Tibial nerve (tissue), 4 donors: ENCODE measurements at regions not wholly inside any gene's neighbourhood (a gene's known extent, or its start where the extent isn't known, plus 50 kb on each side); places are given as distances from the start of the nearest gene placed in this dataset.

Experiments used
- CTCF ChIP-seq, 5 experiments: fragments of 200-600 bp in 3 of 5; fragments of 450-650 bp in 2 of 5; sonication (generic) in 3 of 5; IDR thresholded peaks; one replicate each; pipeline ENCODE4 v1.5.1; 2016 to 2019; ENCODE audit warnings: antibody characterized with exemption in 5 of 5, mild to moderate bottlenecking in 3 of 5, moderate library complexity in 2 of 5
- EP300 ChIP-seq, 2 donors: sonication (generic); formaldehyde crosslinking; IDR thresholded peaks; one replicate each; pipeline ENCODE4 v1.6.1; 2017; ENCODE audit warnings: antibody characterized with exemption in 2 of 2, mild to moderate bottlenecking in 1 of 2
- POLR2A ChIP-seq, 2 donors: fragments of 450-650 bp; IDR thresholded peaks; one replicate each; pipeline ENCODE4 v1.6.1; 2017; ENCODE audit warnings: antibody characterized with exemption in 2 of 2, mild to moderate bottlenecking in 2 of 2, moderate library complexity in 2 of 2

- TF ChIP-seq POLR2A (IDR thresholded peaks at IDR 0.05) (no peak), CTCF (IDR thresholded peaks at IDR 0.05) (no peak), EP300 (IDR thresholded peaks at IDR 0.05) (no peak)
These were observed 85.2 kb downstream of the HRH4 start for GRCh38 chr18:24545651-24546050.
